HCT116 (cell line): ENCODE measurements at regions not wholly inside any gene's neighbourhood (a gene's known extent, or its start where the extent isn't known, plus 50 kb on each side); places are given as distances from the start of the nearest gene placed in this dataset.

Experiments used
- ATAC-seq: fragments of 200-7000 bp; cut with Tn5 transposase; 2 replicates; pipeline ENCODE4 v1.9.1; 2020; ENCODE audit warnings: mild to moderate bottlenecking, moderate library complexity
- BruUV-seq: library from RNA; stranded (reverse); fragments of 400-500 nt; replicated peaks from 2 replicates; lab custom pipeline; 2021; lab: Mats Ljungman, UMichigan
- CTCF ChIA-PET: fragments of 300-600 bp; sonication (Branson Sonifier 250); formaldehyde crosslinking; loops from one replicate; lab custom pipeline; 2021; ENCODE audit warnings: antibody characterized with exemption; lab: Charles Lee
- POLR2A ChIA-PET: fragments of 300-600, 350-600 bp; sonication (Branson Sonifier 250); formaldehyde crosslinking; loops from one replicate; lab custom pipeline; 2021; ENCODE audit warnings: antibody characterized with exemption; lab: Charles Lee
- RAD21 ChIA-PET, 2 experiments: fragments of 300-600 bp; sonication (Branson Sonifier 250); formaldehyde crosslinking; loops; one replicate each; lab custom pipeline; 2023; ENCODE audit warnings: low total read pairs in 2 of 2; ENCODE audit not compliant: uncharacterized antibody in 2 of 2, unreplicated experiment in 2 of 2, low non-redundant PET in 1 of 2; lab: Charles Lee
- DNase-seq: peaks from one replicate; pipeline ENCODE4 v3.0.0-alpha.2; 2010; ENCODE audit warnings: low read depth, low spot score
- H2AFZ ChIP-seq: fragments of 200-600 bp; shearing (Covaris generic), sonication (generic); 2 replicates; pipeline ENCODE4 v1.6.1; 2017; ENCODE audit warnings: low read depth, mixed run types, mixed read lengths, antibody characterized with exemption, low read length; ENCODE audit not compliant: poor library complexity, severe bottlenecking
- H3K27ac ChIP-seq: 2 replicates; pipeline ENCODE4 v1.5.1; 2012; ENCODE audit warnings: low read depth, low read length
- H3K27me3 ChIP-seq: fragments of 200-600 bp; sonication (generic); 2 replicates; pipeline ENCODE4 v1.6.1; 2016; ENCODE audit warnings: mixed run types, low read length, mixed read lengths; ENCODE audit not compliant: insufficient read depth
- H3K36me3 ChIP-seq, 2 experiments: fragments of 200-500 bp in 1 of 2; fragments of 200-600 bp in 1 of 2; sonication (Bioruptor generic) in 1 of 2; sonication (generic) in 1 of 2; 2 replicates each; pipeline versions ENCODE4 v1.5.1 to v1.6.1; 2014 to 2016; ENCODE audit warnings: low read length in 2 of 2, inconsistent platforms in 1 of 2, mixed read lengths in 1 of 2, mixed run types in 1 of 2; ENCODE audit not compliant: insufficient read depth in 2 of 2, control insufficient read depth in 1 of 2
- H3K4me1 ChIP-seq, 2 experiments: fragments of 200-600 bp in 1 of 2; sonication (generic) in 1 of 2; 2 replicates each; pipeline versions ENCODE4 v1.5.1 to v1.6.1; 2012 to 2017; ENCODE audit warnings: low read length in 2 of 2, inconsistent platforms in 1 of 2, mild to moderate bottlenecking in 1 of 2, mixed read lengths in 1 of 2, mixed run types in 1 of 2, moderate library complexity in 1 of 2; ENCODE audit not compliant: insufficient read depth in 2 of 2, control insufficient read depth in 1 of 2
- H3K4me2 ChIP-seq: fragments of 200-600 bp; sonication (generic); 2 replicates; pipeline ENCODE4 v1.6.1; 2017; ENCODE audit warnings: mixed run types, low read length, mixed read lengths
- H3K4me3 ChIP-seq, 2 experiments: fragments of 200-600 bp in 1 of 2; sonication (generic) in 1 of 2; replicated peaks in 1 of 2; 2 replicates each; pipeline ENCODE4 v1.5.1; 2011 to 2016; ENCODE audit warnings: low read length in 2 of 2, control low read depth in 1 of 2, low read depth in 1 of 2, mild to moderate bottlenecking in 1 of 2, mixed read lengths in 1 of 2, mixed run types in 1 of 2
- H3K79me2 ChIP-seq: fragments of 200-600 bp; sonication (generic); 2 replicates; pipeline ENCODE4 v1.6.1; 2017; ENCODE audit warnings: mild to moderate bottlenecking, mixed run types, low read length, moderate library complexity, mixed read lengths; ENCODE audit not compliant: insufficient read depth
- H3K9ac ChIP-seq: fragments of 200-600 bp; sonication (generic); 2 replicates; pipeline ENCODE4 v1.6.1; 2016; ENCODE audit warnings: low read length, mixed read lengths
- H3K9me2 ChIP-seq: fragments of 200-600 bp; sonication (generic), shearing (Covaris generic); 2 replicates; pipeline ENCODE4 v1.6.1; 2017; ENCODE audit warnings: mixed run types, mild to moderate bottlenecking, moderate library complexity; ENCODE audit not compliant: insufficient read depth
- H3K9me3 ChIP-seq, 2 experiments: fragments of 200-500 bp in 1 of 2; fragments of 200-600 bp in 1 of 2; sonication (Bioruptor generic) in 1 of 2; sonication (generic) in 1 of 2; 2 replicates each; pipeline ENCODE4 v1.6.1; 2014 to 2017; ENCODE audit warnings: low read length in 2 of 2, mixed read lengths in 2 of 2, inconsistent platforms in 1 of 2, low read depth in 1 of 2, mild to moderate bottlenecking in 1 of 2, mixed run types in 1 of 2, moderate library complexity in 1 of 2; ENCODE audit not compliant: control insufficient read depth in 1 of 2, insufficient read depth in 1 of 2
- H4K20me1 ChIP-seq: fragments of 200-600 bp; sonication (generic), shearing (Covaris generic); 2 replicates; pipeline ENCODE4 v1.6.1; 2017; ENCODE audit warnings: mixed run types, mild to moderate bottlenecking, moderate library complexity; ENCODE audit not compliant: insufficient read depth
- ATF3 ChIP-seq: IDR thresholded peaks from 2 replicates; pipeline ENCODE4 v1.6.1; 2012
- CBX3 ChIP-seq: IDR thresholded peaks from 2 replicates; pipeline ENCODE4 v1.6.1; 2012; ENCODE audit warnings: low read depth
- CTCF ChIP-seq, 3 experiments: fragments of 200-600 bp in 1 of 3; sonication (generic) in 1 of 3; IDR thresholded peaks in 2 of 3; conservative IDR thresholded peaks in 1 of 3; 2 replicates each; pipeline ENCODE4 v1.5.1; 2012 to 2017; ENCODE audit warnings: low read depth in 2 of 3, low read length in 2 of 3, antibody characterized with exemption in 1 of 3, borderline replicate concordance in 1 of 3, control low read depth in 1 of 3, mild to moderate bottlenecking in 1 of 3, mixed read lengths in 1 of 3, mixed run types in 1 of 3, moderate library complexity in 1 of 3; ENCODE audit not compliant: insufficient read depth in 1 of 3
- EGR1 ChIP-seq: IDR thresholded peaks from 2 replicates; pipeline ENCODE4 v1.6.1; 2012; ENCODE audit warnings: low read depth
- ELF1 ChIP-seq: IDR thresholded peaks from 2 replicates; pipeline ENCODE4 v1.6.1; 2012; ENCODE audit warnings: low read depth, borderline replicate concordance
- JUND ChIP-seq: IDR thresholded peaks from 2 replicates; pipeline ENCODE4 v1.6.1; 2012
- POLR2AphosphoS5 ChIP-seq: IDR thresholded peaks from 2 replicates; pipeline ENCODE4 v1.6.1; 2011; ENCODE audit warnings: mild to moderate bottlenecking, low read depth, low read length, moderate library complexity
- REST ChIP-seq: IDR thresholded peaks from 2 replicates; pipeline ENCODE4 v1.6.1; 2012; ENCODE audit warnings: low read depth
- SIN3A ChIP-seq: IDR thresholded peaks from 2 replicates; pipeline ENCODE4 v1.6.1; 2012; ENCODE audit warnings: low read depth
- SP1 ChIP-seq: IDR thresholded peaks from 2 replicates; pipeline ENCODE4 v1.6.1; 2012; ENCODE audit warnings: low read depth
- SRF ChIP-seq: IDR thresholded peaks from 2 replicates; pipeline ENCODE4 v1.6.1; 2012; ENCODE audit warnings: low read depth
- TCF7L2 ChIP-seq: IDR thresholded peaks from 2 replicates; pipeline ENCODE4 v1.7.0; 2011; ENCODE audit warnings: borderline replicate concordance, inconsistent platforms; ENCODE audit not compliant: insufficient read depth, insufficient read length; ENCODE audit errors: extremely low read depth
- ZBTB33 ChIP-seq: IDR thresholded peaks from 2 replicates; pipeline ENCODE4 v1.6.1; 2011; ENCODE audit warnings: mild to moderate bottlenecking, low read length, moderate library complexity; ENCODE audit not compliant: insufficient replicate concordance; ENCODE audit errors: extremely low read depth
- ZFX ChIP-seq: fragments of 450-650 bp; IDR thresholded peaks from 2 replicates; pipeline ENCODE4 v1.6.1; 2017
- ZNF274 ChIP-seq: fragments of 200-500 bp; sonication (Bioruptor generic); IDR thresholded peaks from 2 replicates; pipeline ENCODE4 v1.6.1; 2014; ENCODE audit warnings: mild to moderate bottlenecking, low read depth, low read length, inconsistent platforms
- intact Hi-C: fragments of 100-400 bp; cut with micrococcal nuclease; formaldehyde crosslinking; loops from 2 replicates; pipeline ENCODE4 v1.10.0; 2022

GRCh38 chr21:17390569-17390968 lies 122.3 kb upstream of the CXADR start:
- RAD21 ChIA-PET: no interaction called here
- H2AFZ ChIP-seq: no peak overlapping the region
- no peaks in the 10 kb centered on the region for H3K9me3 ChIP-seq
- no peak overlapping the region for H3K27ac ChIP-seq
- no peak overlapping the region for H3K4me3 ChIP-seq
- no peak for DNase-seq
- CTCF ChIA-PET: interaction anchor here (1.3 kb wide), 1 partner anchor 195 kb away, joined by 4 read pairs; no protein-coding TSS in a partner anchor
- TF ChIP-seq ZNF274 (no peak), ZBTB33 (no peak), REST (no peak), CBX3 (no peak), EGR1 (no peak), JUND (no peak), SRF (no peak), ATF3 (no peak), ELF1 (no peak), TCF7L2 (no peak), SP1 (no peak), SIN3A (no peak), CTCF (IDR thresholded peaks at IDR 0.05 in 2 of 3, conservative IDR thresholded peaks at IDR 0.05 in 1 of 3; ENCODE audit: borderline replicate concordance in 1 of 3, insufficient read depth in 1 of 3, low read depth in 2 of 3, low read length in 2 of 3) (no peak), POLR2AphosphoS5 (no peak), ZFX (no peak)
- intact Hi-C loops: loop anchor here (10.0 kb wide), 1 partner anchor 534 kb away; no protein-coding TSS in a partner anchor
- no peaks in the 10 kb centered on the region for H3K4me1 ChIP-seq
- ATAC-seq: no peak
- H3K79me2 ChIP-seq: no peaks in the 10 kb centered on the region
- BruUV-seq: no TSS peak
- H3K9me2 ChIP-seq: no peaks in the 10 kb centered on the region
- no peaks in the 10 kb centered on the region for H3K27me3 ChIP-seq
- H4K20me1 ChIP-seq: no peaks in the 10 kb centered on the region
- H3K36me3 ChIP-seq: no peaks in the 10 kb centered on the region
- H3K9ac ChIP-seq: no peak overlapping the region
- H3K4me2 ChIP-seq: no peak overlapping the region
- POLR2A ChIA-PET: no interaction called here
